ENCODE measurements at regions not wholly inside any gene's neighbourhood (a gene's known extent, or its start where the extent isn't known, plus 50 kb on each side); places are given as distances from the start of the nearest gene placed in this dataset.
"Not testable (repeated sequence)": the region's sequence is repeated elsewhere in the genome, so short reads cannot be mapped to it uniquely, and the experiment has no call there.

GRCh38 chr10:44249490-44249889, 135.4 kb downstream of the CXCL12 start:
- TF ChIP-seq CTCF (IDR thresholded peaks at IDR 0.05; ENCODE audit: unreplicated experiment): no peak
- Mint-ChIP-seq H3K27ac (ENCODE audit: unreplicated experiment) (no peak overlapping the region), H3K27me3 (ENCODE audit: unreplicated experiment) (no peaks in the 10 kb centered on the region), H3K4me3 (ENCODE audit: low read depth, unreplicated experiment) (no peak overlapping the region), H3K9me3 (ENCODE audit: low read depth, unreplicated experiment) (peaks cover 8% of the 10 kb centered on the region), H3K4me1 (ENCODE audit: low read depth, unreplicated experiment) (no peaks in the 10 kb centered on the region), H3K36me3 (ENCODE audit: insufficient read depth, unreplicated experiment) (no peaks in the 10 kb centered on the region)
- no peak for DNase-seq
- BruUV-seq (replicated peaks): no TSS peak
- intact Hi-C loops (cut with micrococcal nuclease; ENCODE audit: unreplicated experiment): no loop called here
- CTCF ChIA-PET: no interaction called here

GRCh38 chr10:44246700-44247099, 138.2 kb downstream of the CXCL12 start:
- H3K27me3 Mint-ChIP-seq (ENCODE audit: unreplicated experiment); H3K36me3 Mint-ChIP-seq (ENCODE audit: insufficient read depth, unreplicated experiment); DNase-seq; H3K27ac Mint-ChIP-seq (ENCODE audit: unreplicated experiment); BruUV-seq (replicated peaks); CTCF ChIA-PET; H3K4me1 Mint-ChIP-seq (ENCODE audit: low read depth, unreplicated experiment); intact Hi-C loops (cut with micrococcal nuclease; ENCODE audit: unreplicated experiment); H3K4me3 Mint-ChIP-seq (ENCODE audit: low read depth, unreplicated experiment): not testable (repeated sequence)
- H3K9me3 Mint-ChIP-seq (ENCODE audit: low read depth, unreplicated experiment): peaks cover 13% of the 10 kb centered on the region

- CTCF ChIA-PET; H3K27me3 Mint-ChIP-seq (ENCODE audit: unreplicated experiment); DNase-seq; H3K27ac Mint-ChIP-seq (ENCODE audit: unreplicated experiment); BruUV-seq (replicated peaks); H3K4me1 Mint-ChIP-seq (ENCODE audit: low read depth, unreplicated experiment); H3K36me3 Mint-ChIP-seq (ENCODE audit: insufficient read depth, unreplicated experiment); H3K4me3 Mint-ChIP-seq (ENCODE audit: low read depth, unreplicated experiment); intact Hi-C loops (cut with micrococcal nuclease; ENCODE audit: unreplicated experiment): not testable (repeated sequence)
- H3K9me3 Mint-ChIP-seq (ENCODE audit: low read depth, unreplicated experiment): peaks cover 13% of the 10 kb centered on the region
These were observed 138.6 kb downstream of the CXCL12 start for GRCh38 chr10:44246287-44246686.

- DNase-seq: no peak
- Mint-ChIP-seq H3K4me1 (ENCODE audit: low read depth, unreplicated experiment) (no peaks in the 10 kb centered on the region), H3K27ac (ENCODE audit: unreplicated experiment) (no peak overlapping the region), H3K36me3 (ENCODE audit: insufficient read depth, unreplicated experiment) (no peaks in the 10 kb centered on the region), H3K9me3 (ENCODE audit: low read depth, unreplicated experiment) (peaks cover 9% of the 10 kb centered on the region), H3K4me3 (ENCODE audit: low read depth, unreplicated experiment) (no peak overlapping the region), H3K27me3 (ENCODE audit: unreplicated experiment) (no peaks in the 10 kb centered on the region)
- CTCF ChIA-PET: no interaction called here
- intact Hi-C loops (cut with micrococcal nuclease; ENCODE audit: unreplicated experiment): no loop called here
- no peak for TF ChIP-seq CTCF (IDR thresholded peaks at IDR 0.05; ENCODE audit: unreplicated experiment)
- no TSS peak for BruUV-seq (replicated peaks)
These were observed 139.3 kb downstream of the CXCL12 start for GRCh38 chr10:44245601-44245938.

- intact Hi-C loops (cut with micrococcal nuclease; ENCODE audit: unreplicated experiment): no loop called here
- H3K4me1 Mint-ChIP-seq (ENCODE audit: low read depth, unreplicated experiment): no peaks in the 10 kb centered on the region
- H3K36me3 Mint-ChIP-seq (ENCODE audit: insufficient read depth, unreplicated experiment): no peaks in the 10 kb centered on the region
- H3K27ac Mint-ChIP-seq (ENCODE audit: unreplicated experiment): no peak overlapping the region
- CTCF ChIA-PET: no interaction called here
- BruUV-seq (replicated peaks): no TSS peak
- TF ChIP-seq CTCF (IDR thresholded peaks at IDR 0.05; ENCODE audit: unreplicated experiment): no peak
- H3K9me3 Mint-ChIP-seq (ENCODE audit: low read depth, unreplicated experiment): peaks cover 9% of the 10 kb centered on the region
- H3K4me3 Mint-ChIP-seq (ENCODE audit: low read depth, unreplicated experiment): no peak overlapping the region
- H3K27me3 Mint-ChIP-seq (ENCODE audit: unreplicated experiment): no peaks in the 10 kb centered on the region
- DNase-seq: no peak
These were observed 139.9 kb downstream of the CXCL12 start for GRCh38 chr10:44244745-44245600.

Measured in Calu3 (cell line).